K562 (cell line): ENCODE measurements at regions not wholly inside any gene's neighbourhood (a gene's known extent, or its start where the extent isn't known, plus 50 kb on each side); places are given as distances from the start of the nearest gene placed in this dataset.

Experiments used
- ATAC-seq: fragments of 200-7000 bp; cut with Tn5 transposase; 3 replicates; pipeline ENCODE4 v1.9.1; 2020; ENCODE audit warnings: moderate library complexity
- BruUV-seq: library from RNA; stranded (reverse); fragments of 400-500 nt; replicated peaks from 2 replicates; lab custom pipeline; 2021; lab: Mats Ljungman, UMichigan
- CTCF ChIA-PET: fragments of 300-600 bp; formaldehyde crosslinking; extraction: SDS; loops from one replicate; lab custom pipeline; 2021; ENCODE audit warnings: low intra/inter-chr PET ratio; lab: Yijun Ruan, JAX
- POLR2A ChIA-PET: fragments of 300-600, 350-650 bp; sonication (Branson Sonifier 250); formaldehyde crosslinking; extraction: SDS; loops from one replicate; lab custom pipeline; 2021; ENCODE audit warnings: antibody characterized with exemption, inconsistent platforms; lab: Yijun Ruan, JAX
- DNase-seq, 4 experiments: peaks; one replicate each; pipeline versions ENCODE4 v3.0.0 to v3.0.0-alpha.2; 2011 to 2018; ENCODE audit warnings: low spot score in 3 of 4, mixed read lengths in 3 of 4; ENCODE audit errors: extremely low read depth in 1 of 4
- FAIRE-seq: peaks from 2 replicates; lab custom pipeline; 2011; peaks lifted over from hg19 to GRCh38; lab: Jason Lieb, UNC
- H2AFZ ChIP-seq: 2 replicates; pipeline ENCODE4 v1.6.0; 2011; ENCODE audit warnings: low read depth, low read length, control low read depth, inconsistent platforms
- H3K27ac ChIP-seq: fragments of 200-600 bp; 3 replicates; pipeline ENCODE4 v1.8.0; 2011; ENCODE audit warnings: low read depth, mild to moderate bottlenecking, control low read depth, inconsistent platforms, low read length, moderate library complexity, mixed read lengths; ENCODE audit errors: extremely low read depth
- H3K27me3 ChIP-seq, 2 experiments: fragments of 300-600 bp in 1 of 2; 2 replicates in 1 of 2; 3 replicates in 1 of 2; pipeline versions ENCODE4 v1.6.0 to v1.8.0; 2011; ENCODE audit warnings: inconsistent platforms in 2 of 2, low read length in 2 of 2, mild to moderate bottlenecking in 1 of 2, mixed read lengths in 1 of 2, moderate library complexity in 1 of 2; ENCODE audit not compliant: control insufficient read depth in 2 of 2, insufficient read depth in 2 of 2
- H3K36me3 ChIP-seq: fragments of 300-600 bp; 3 replicates; pipeline ENCODE4 v1.8.0; 2011; ENCODE audit warnings: mild to moderate bottlenecking, low read length, inconsistent platforms; ENCODE audit not compliant: control insufficient read depth, insufficient read depth
- H3K4me1 ChIP-seq, 2 experiments: fragments of 200-600 bp in 1 of 2; replicated peaks in 1 of 2; 2 replicates in 1 of 2; 3 replicates in 1 of 2; pipeline versions ENCODE4 v1.5.1 to v1.8.0; 2011; ENCODE audit warnings: inconsistent platforms in 2 of 2, low read length in 2 of 2, mild to moderate bottlenecking in 1 of 2, mixed read lengths in 1 of 2, moderate library complexity in 1 of 2; ENCODE audit not compliant: control insufficient read depth in 2 of 2, insufficient read depth in 2 of 2
- H3K4me2 ChIP-seq: 2 replicates; pipeline ENCODE4 v1.6.1; 2011; ENCODE audit warnings: low read length, control low read depth, inconsistent platforms, mixed read lengths; ENCODE audit not compliant: insufficient read depth
- H3K4me3 ChIP-seq: fragments of 200-600 bp; sonication (generic), shearing (Covaris generic); 2 replicates; pipeline ENCODE4 v1.5.1; 2016; ENCODE audit warnings: control low read depth, inconsistent platforms
- H3K79me2 ChIP-seq: fragments of 200-600 bp; 3 replicates; pipeline ENCODE4 v1.8.0; 2011; ENCODE audit warnings: low read length, inconsistent platforms; ENCODE audit not compliant: control insufficient read depth, insufficient read depth
- H3K9ac ChIP-seq, 2 experiments: 2 replicates each; pipeline versions ENCODE4 v1.6.0 to v1.6.1; 2011; ENCODE audit warnings: low read depth in 2 of 2, low read length in 2 of 2, control low read depth in 1 of 2, inconsistent platforms in 1 of 2, mild to moderate bottlenecking in 1 of 2, mixed read lengths in 1 of 2; ENCODE audit not compliant: insufficient read depth in 1 of 2
- H3K9me1 ChIP-seq: one replicate; pipeline ENCODE4 v1.6.0; 2011; ENCODE audit warnings: inconsistent platforms, mild to moderate bottlenecking, low read length, moderate library complexity; ENCODE audit not compliant: control insufficient read depth, insufficient read depth
- H3K9me3 ChIP-seq: replicated peaks from 2 replicates; pipeline ENCODE4 v1.5.1; 2011; ENCODE audit warnings: low read depth, low read length, inconsistent platforms; ENCODE audit not compliant: control insufficient read depth, insufficient read depth
- H4K20me1 ChIP-seq: replicated peaks from 2 replicates; pipeline ENCODE4 v1.6.1; 2011; ENCODE audit warnings: low read length, inconsistent platforms, mixed read lengths; ENCODE audit not compliant: control insufficient read depth, insufficient read depth
- ATF3 ChIP-seq, 2 experiments: fragments of 450-650 bp in 1 of 2; sonication (generic) in 1 of 2; formaldehyde crosslinking in 1 of 2; IDR thresholded peaks in 1 of 2; conservative IDR thresholded peaks in 1 of 2; 2 replicates each; pipeline versions ENCODE4 v1.6.1 to v1.8.1; 2016 to 2023; ENCODE audit warnings: mild to moderate bottlenecking in 2 of 2, moderate library complexity in 2 of 2, inconsistent platforms in 1 of 2, missing genetic modification reagents in 1 of 2
- CTCF ChIP-seq, 3 experiments: IDR thresholded peaks in 2 of 3; conservative IDR thresholded peaks in 1 of 3; 2 replicates each; pipeline ENCODE4 v1.5.1; 2011 to 2012; ENCODE audit warnings: low read length in 3 of 3, mild to moderate bottlenecking in 3 of 3, control low read depth in 2 of 3, improper control_type of control experiment in 1 of 3, inconsistent platforms in 1 of 3, low read depth in 1 of 3, mixed read lengths in 1 of 3, moderate library complexity in 1 of 3; ENCODE audit not compliant: insufficient read depth in 2 of 3
- HDAC2 ChIP-seq: fragments of 450-650 bp; IDR thresholded peaks from 2 replicates; pipeline ENCODE4 v1.6.1; 2016; ENCODE audit warnings: mild to moderate bottlenecking
- HMBOX1 ChIP-seq: sonication (generic); IDR thresholded peaks from 2 replicates; pipeline ENCODE4 v1.6.1; 2016
- JUND ChIP-seq, 2 experiments: IDR thresholded peaks; 2 replicates in 1 of 2; 3 replicates in 1 of 2; pipeline ENCODE4 v1.6.1; 2011; ENCODE audit warnings: borderline replicate concordance in 2 of 2, low read depth in 2 of 2, low read length in 2 of 2, improper control_type of control experiment in 1 of 2, missing biosample characterization in 1 of 2, missing genetic modification characterization in 1 of 2, missing genetic modification reagents in 1 of 2
- PRDM10 ChIP-seq: fragments of 450-650 bp; IDR thresholded peaks from 2 replicates; pipeline ENCODE4 v1.6.1; 2018; ENCODE audit not compliant: partially characterized antibody
- ZBTB17 ChIP-seq: fragments of 450-650 bp; formaldehyde crosslinking; IDR thresholded peaks from 2 replicates; pipeline ENCODE4 v1.4.0; 2020; ENCODE audit warnings: mild to moderate bottlenecking
- WGBS: fragments of 100-300 bp; shearing (Covaris generic); methylation state at CpG from one replicate; pipeline ENCODE4 v1.1.6; 2016; ENCODE audit warnings: low coverage, mixed read lengths; ENCODE audit not compliant: insufficient coverage; ENCODE audit errors: missing lambda C conversion rate; 5-methylcytosine and 5-hydroxymethylcytosine counted together
- in situ Hi-C: fragments of 300-500 bp; cut with MboI; formaldehyde crosslinking; loops from 4 replicates; pipeline ENCODE4 v1.15.0; 2018; ENCODE audit warnings: inconsistent platforms, mixed read lengths
- intact Hi-C: fragments of 100-400 bp; cut with micrococcal nuclease; formaldehyde crosslinking; loops from 2 replicates; pipeline ENCODE4 v1.14.2; 2022

GRCh38 chr4:67198727-67199126 is 346.6 kb downstream of the CENPC start (continued):
- TF ChIP-seq CTCF (IDR thresholded peaks at IDR 0.05 in 2 of 3, conservative IDR thresholded peaks at IDR 0.05 in 1 of 3; ENCODE audit: insufficient read depth in 2 of 3, low read depth in 1 of 3, low read length in 3 of 3): peak in 1 of 3 experiments; percentile 32; a peak in 1 of 6 replicates

GRCh38 chr4:67167849-67168248 is 377.5 kb downstream of the CENPC start:
- no peaks in the 10 kb centered on the region for H3K9me1 ChIP-seq
- WGBS: 0% methylated on average over 3 of the region's 3 CpGs
- no peak overlapping the region for H3K27ac ChIP-seq
- intact Hi-C loops (no loop called here), in situ Hi-C loops (no loop called here)
- H3K27me3 ChIP-seq: no peaks in the 10 kb centered on the region
- BruUV-seq: no TSS peak
- no peaks in the 10 kb centered on the region for H4K20me1 ChIP-seq
- no peaks in the 10 kb centered on the region for H3K79me2 ChIP-seq
- H3K4me3 ChIP-seq: no peak overlapping the region
- H3K36me3 ChIP-seq: no peaks in the 10 kb centered on the region
- no peak for DNase-seq
- ChIA-PET POLR2A (no interaction called here), CTCF (no interaction called here)
- H3K4me2 ChIP-seq: no peak overlapping the region
- ATAC-seq: peak; percentile 60; the same call in 2 of the 3 replicates
- no peak for FAIRE-seq
- TF ChIP-seq HMBOX1 (peak; percentile 55; the same call in 1 of the 2 replicates), ATF3 (IDR thresholded peaks at IDR 0.05) (peak; percentile 8; the same call in 1 of the 2 replicates), ATF3 (CRISPR knock-in tag; conservative IDR thresholded peaks at IDR 0.05) (no peak), JUND (IDR thresholded peaks at IDR 0.05; ENCODE audit: borderline replicate concordance, low read depth, low read length) (peak; percentile 36; the same call in 1 of the 2 replicates), JUND (tag; IDR thresholded peaks at IDR 0.05; ENCODE audit: borderline replicate concordance, low read depth, low read length) (no peak), HDAC2 (no peak), PRDM10 (no peak), ZBTB17 (CRISPR knock-in tag) (no peak)
- no peaks in the 10 kb centered on the region for H3K4me1 ChIP-seq
- no peaks in the 10 kb centered on the region for H3K9me3 ChIP-seq
- no peak overlapping the region for H3K9ac ChIP-seq
- no peak overlapping the region for H2AFZ ChIP-seq
